Smooth muscle cell (in vitro differentiated cells): ENCODE measurements at regions not wholly inside any gene's neighbourhood (a gene's known extent, or its start where the extent isn't known, plus 50 kb on each side); places are given as distances from the start of the nearest gene placed in this dataset.

Experiments used
- DNase-seq: peaks from one replicate; lab custom pipeline; 2025; ENCODE audit not compliant: unreplicated experiment; lab: John Stamatoyannopoulos, UW
- H2AFZ ChIP-seq: fragments of 200-600 bp; sonication (generic); 2 replicates; pipeline ENCODE4 v1.6.0; 2016; ENCODE audit warnings: antibody characterized with exemption, low read depth, mild to moderate bottlenecking
- H3F3A ChIP-seq: fragments of 200-600 bp; sonication (generic); 2 replicates; pipeline ENCODE4 v1.6.0; 2017; ENCODE audit warnings: antibody characterized with exemption, low read depth
- H3K27ac ChIP-seq: fragments of 200-600 bp; sonication (generic); 2 replicates; pipeline ENCODE4 v1.5.1; 2016; ENCODE audit warnings: low read depth, mild to moderate bottlenecking
- H3K27me3 ChIP-seq: fragments of 200-600 bp; sonication (generic); 2 replicates; pipeline ENCODE4 v1.6.1; 2016; ENCODE audit warnings: low read depth, mild to moderate bottlenecking
- H3K36me3 ChIP-seq: fragments of 200-600 bp; sonication (generic); 2 replicates; pipeline ENCODE4 v1.5.1; 2016; ENCODE audit warnings: low read depth
- H3K4me1 ChIP-seq: fragments of 200-600 bp; sonication (generic); 2 replicates; pipeline ENCODE4 v1.5.1; 2016; ENCODE audit warnings: low read depth
- H3K4me2 ChIP-seq: fragments of 200-600 bp; sonication (generic); 2 replicates; pipeline ENCODE4 v1.6.0; 2016; ENCODE audit warnings: mild to moderate bottlenecking
- H3K4me3 ChIP-seq: fragments of 200-600 bp; sonication (generic); 2 replicates; pipeline ENCODE4 v1.5.1; 2016; ENCODE audit warnings: mild to moderate bottlenecking
- H3K79me2 ChIP-seq: fragments of 200-600 bp; sonication (generic); 2 replicates; pipeline ENCODE4 v1.6.0; 2016; ENCODE audit warnings: low read depth, mild to moderate bottlenecking
- H3K9ac ChIP-seq: fragments of 200-600 bp; sonication (generic); 2 replicates; pipeline ENCODE4 v1.6.0; 2016; ENCODE audit warnings: low read depth
- H3K9me3 ChIP-seq: fragments of 200-600 bp; sonication (generic); replicated peaks from 2 replicates; pipeline ENCODE4 v1.5.1; 2016; ENCODE audit warnings: low read depth
- H4K20me1 ChIP-seq: fragments of 200-600 bp; sonication (generic); 2 replicates; pipeline ENCODE4 v1.6.0; 2016; ENCODE audit warnings: low read depth
- CTCF ChIP-seq: fragments of 200-600 bp; sonication (generic); IDR thresholded peaks from 2 replicates; pipeline ENCODE4 v1.5.1; 2017; ENCODE audit warnings: borderline replicate concordance, mild to moderate bottlenecking, antibody characterized with exemption; ENCODE audit not compliant: insufficient read depth, poor library complexity, severe bottlenecking
- WGBS: methylation state at CpG from one replicate; pipeline ENCODE4 v1.1.7; 2016; ENCODE audit warnings: low lambda C conversion rate; 5-methylcytosine and 5-hydroxymethylcytosine counted together

GRCh38 chr1:4318720-4319119 lies 335.7 kb upstream of the AJAP1 start:
- H2AFZ ChIP-seq: no peak overlapping the region
- WGBS: 84% methylated on average over 8 of the region's 8 CpGs
- H3K9me3 ChIP-seq: no peaks in the 10 kb centered on the region
- H3F3A ChIP-seq: no peaks in the 10 kb centered on the region
- H3K79me2 ChIP-seq: no peaks in the 10 kb centered on the region
- TF ChIP-seq CTCF: no peak
- no peak overlapping the region for H3K4me3 ChIP-seq
- no peaks in the 10 kb centered on the region for H4K20me1 ChIP-seq
- H3K36me3 ChIP-seq: no peaks in the 10 kb centered on the region
- DNase-seq: no peak
- H3K27me3 ChIP-seq: no peaks in the 10 kb centered on the region
- no peak overlapping the region for H3K4me2 ChIP-seq
- peaks cover 9% of the 10 kb centered on the region for H3K4me1 ChIP-seq
- H3K9ac ChIP-seq: no peak overlapping the region
- no peak overlapping the region for H3K27ac ChIP-seq

DNA sequence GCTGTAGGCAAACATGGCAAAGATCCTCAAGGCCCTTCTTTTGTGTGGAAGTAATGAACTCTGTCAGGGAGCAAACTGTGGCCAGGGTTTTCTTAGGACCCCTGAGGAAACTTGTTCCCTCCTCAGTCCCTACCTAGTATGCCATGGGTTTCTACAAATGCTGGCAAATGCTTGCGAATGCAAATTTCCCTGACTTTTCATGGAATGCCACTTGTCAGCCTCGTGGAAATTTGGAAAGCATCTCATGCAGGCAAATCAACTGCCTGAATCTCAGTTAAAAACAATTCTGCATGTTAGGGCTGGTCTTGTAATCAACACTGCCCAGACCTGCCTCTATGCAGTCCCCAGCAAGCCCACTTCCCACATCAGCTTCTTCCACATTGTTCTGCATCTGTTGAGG lies 334.9 kb upstream of the AJAP1 start:
- H3K4me1 ChIP-seq: peaks cover 9% of the 10 kb centered on the region
- no peaks in the 10 kb centered on the region for H3K79me2 ChIP-seq
- TF ChIP-seq CTCF: no peak
- DNase-seq: no peak
- 70% methylated on average over 2 of the region's 2 CpGs for WGBS
- H3K36me3 ChIP-seq: no peaks in the 10 kb centered on the region
- H3K9me3 ChIP-seq: no peaks in the 10 kb centered on the region
- no peak overlapping the region for H3K4me2 ChIP-seq
- no peak overlapping the region for H3K27ac ChIP-seq
- H3K4me3 ChIP-seq: no peak overlapping the region
- no peak overlapping the region for H3K9ac ChIP-seq
- no peaks in the 10 kb centered on the region for H4K20me1 ChIP-seq
- no peaks in the 10 kb centered on the region for H3K27me3 ChIP-seq
- H3F3A ChIP-seq: no peaks in the 10 kb centered on the region
- no peak overlapping the region for H2AFZ ChIP-seq

DNA sequence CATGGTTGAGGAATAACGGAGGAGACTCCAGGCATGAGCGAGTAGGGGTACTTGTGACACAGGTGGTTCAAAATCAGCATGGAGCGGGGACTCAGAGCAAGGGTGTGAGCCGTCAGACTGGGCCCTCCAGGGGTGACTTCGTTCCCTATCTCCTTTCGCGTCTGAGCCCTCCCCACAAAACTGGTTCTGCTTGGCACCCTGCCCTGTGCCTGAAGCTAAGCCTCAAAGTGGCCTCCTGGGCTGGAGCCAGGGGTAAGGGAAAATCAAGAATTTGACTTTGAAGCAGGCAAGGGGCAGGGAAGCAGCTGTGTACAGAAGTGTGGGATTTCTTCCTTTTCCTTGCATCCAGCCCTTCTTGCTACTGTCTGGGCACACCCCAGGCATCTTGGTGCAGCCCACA lies 331.5 kb upstream of the AJAP1 start:
- Histone ChIP-seq H3K27ac (no peak overlapping the region), H3K79me2 (no peaks in the 10 kb centered on the region), H4K20me1 (no peaks in the 10 kb centered on the region), H3F3A (no peaks in the 10 kb centered on the region), H3K4me1 (peaks cover 9% of the 10 kb centered on the region), H3K4me2 (no peak overlapping the region), H3K9me3 (no peaks in the 10 kb centered on the region), H3K27me3 (no peaks in the 10 kb centered on the region), H2AFZ (no peak overlapping the region), H3K9ac (no peak overlapping the region), H3K4me3 (no peak overlapping the region), H3K36me3 (no peaks in the 10 kb centered on the region)
- 91% methylated on average over 7 of the region's 7 CpGs for WGBS
- no peak for TF ChIP-seq CTCF
- no peak for DNase-seq

GRCh38 chr1:4323309-4323708 lies 331.1 kb upstream of the AJAP1 start:
- no peak overlapping the region for H3K9ac ChIP-seq
- no peaks in the 10 kb centered on the region for H3F3A ChIP-seq
- H3K36me3 ChIP-seq: no peaks in the 10 kb centered on the region
- 88% methylated on average over 4 of the region's 4 CpGs for WGBS
- no peak overlapping the region for H3K27ac ChIP-seq
- no peak overlapping the region for H3K4me2 ChIP-seq
- DNase-seq: no peak
- H3K4me1 ChIP-seq: peaks cover 9% of the 10 kb centered on the region
- no peak for TF ChIP-seq CTCF
- H3K79me2 ChIP-seq: no peaks in the 10 kb centered on the region
- no peaks in the 10 kb centered on the region for H4K20me1 ChIP-seq
- H2AFZ ChIP-seq: no peak overlapping the region
- H3K27me3 ChIP-seq: no peaks in the 10 kb centered on the region
- no peaks in the 10 kb centered on the region for H3K9me3 ChIP-seq
- no peak overlapping the region for H3K4me3 ChIP-seq
